ENCODE measurements at regions not wholly inside any gene's neighbourhood (a gene's known extent, or its start where the extent isn't known, plus 50 kb on each side); places are given as distances from the start of the nearest gene placed in this dataset.

DNA sequence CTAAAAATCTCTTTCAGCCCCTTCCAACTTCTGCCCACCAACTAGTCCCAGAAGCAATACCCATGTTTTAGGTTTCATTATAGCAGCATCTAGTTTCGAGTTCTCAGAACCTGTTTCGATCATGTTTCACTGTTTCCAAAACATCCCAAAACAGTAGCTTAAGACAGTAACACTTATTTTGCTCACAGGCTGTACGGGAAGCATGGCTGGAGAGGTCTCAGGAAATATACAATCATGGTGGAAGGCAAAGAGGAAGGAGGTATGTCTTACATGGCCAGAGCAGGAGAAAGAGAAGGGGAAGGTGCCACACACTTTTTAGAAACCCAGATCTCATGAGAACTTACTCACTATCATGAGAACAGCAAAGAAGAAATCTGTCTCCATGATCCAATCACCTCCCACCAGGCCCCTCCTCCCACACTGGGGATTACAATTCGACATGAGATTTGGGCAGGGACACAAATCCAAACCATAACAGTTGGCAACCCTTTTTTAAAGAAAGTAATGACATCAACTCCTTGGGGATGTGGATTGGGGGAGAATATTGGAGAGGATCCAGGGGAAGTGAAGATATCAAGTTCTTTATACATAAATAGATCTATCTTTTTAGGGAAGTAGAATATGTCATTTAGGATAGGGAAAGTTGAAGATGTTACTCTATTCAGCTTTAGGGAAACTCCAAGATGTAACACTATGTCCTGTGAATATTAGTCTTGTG, 269.9 kb upstream of the PLEKHG7 start (continued):
- no peak for TF ChIP-seq FOXK2 (IDR thresholded peaks at IDR 0.05)

DNA sequence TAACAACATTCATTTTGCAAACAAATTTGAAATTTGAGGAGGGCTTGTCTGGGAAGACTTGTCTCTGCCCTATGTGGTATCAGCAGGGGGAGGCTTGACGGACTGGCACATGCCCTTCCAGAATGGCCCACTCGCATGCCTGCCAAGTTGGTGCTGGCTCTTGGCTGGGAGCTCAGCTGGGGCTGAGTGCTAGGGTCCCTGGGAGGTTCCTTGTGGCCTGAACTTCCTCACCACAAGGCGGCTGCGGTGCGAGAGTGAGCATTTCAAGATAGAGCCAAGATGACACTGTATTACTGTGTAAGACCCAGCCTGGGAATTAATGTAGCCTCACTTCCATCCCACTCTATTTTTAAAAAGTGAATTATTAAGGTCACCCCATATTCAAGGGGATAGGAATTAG, 271.6 kb upstream of the PLEKHG7 start:
- ChIA-PET SMC1A (ENCODE audit: uncharacterized antibody, unreplicated experiment) (interaction anchor here (0.8 to 8.8 kb wide), 21 partner anchors 9 to 613 kb away, joined by 3 to 145 read pairs (median 7); no protein-coding TSS in a partner anchor), POLR2A (interaction anchor here (0.6 to 1.6 kb wide), 10 partner anchors 8 to 136 kb away, joined by 3 to 8 read pairs (median 4); no protein-coding TSS in a partner anchor), CTCF (interaction anchor here (0.7 to 6.9 kb wide), 10 partner anchors 8 to 294 kb away, joined by 3 to 53 read pairs (median 5); no protein-coding TSS in a partner anchor), RAD21 (ENCODE audit: unreplicated experiment) (interaction anchor here (0.9 to 7.1 kb wide), 11 partner anchors 8 to 285 kb away, joined by 3 to 63 read pairs (median 23); partner anchors contain the start of gene BTG1)
- Histone ChIP-seq H3K4me1 (ENCODE audit: control insufficient read depth, insufficient read depth, low read length) (peaks cover 46% of the 10 kb centered on the region), H3K79me2 (ENCODE audit: control insufficient read depth, insufficient read depth, low read length) (no peaks in the 10 kb centered on the region; the same call in 1 of the 2 replicates), H3K9me3 (replicated peaks; ENCODE audit: control insufficient read depth, insufficient read depth, low read length) (peaks cover 5% of the 10 kb centered on the region; the same call in 2 of the 3 replicates), H4K20me1 (ENCODE audit: control insufficient read depth, insufficient read depth) (no peaks in the 10 kb centered on the region), H3K36me3 (ENCODE audit: control insufficient read depth in 2 of 2, insufficient read depth in 2 of 2, low read length in 1 of 2) (no peaks in the 10 kb centered on the region), H3K27ac (ENCODE audit: control insufficient read depth, insufficient read depth) (peak overlapping the region; percentile 10), H3K4me2 (ENCODE audit: control insufficient read depth, insufficient read depth) (no peak overlapping the region), H3K9ac (ENCODE audit: control insufficient read depth, insufficient read depth, low read length) (no peak overlapping the region), H2AFZ (ENCODE audit: control insufficient read depth, low read depth, low read length) (no peak overlapping the region; the same call in 1 of the 2 replicates), H3K4me3 (no peak overlapping the region), H3K27me3 (replicated peaks in 1 of 2; ENCODE audit: control insufficient read depth in 2 of 2, insufficient read depth in 2 of 2, low read length in 1 of 2) (no peaks in the 10 kb centered on the region)
- ATAC-seq (peak; percentile 64), FAIRE-seq (no peak), DNase-seq (ENCODE audit: low read depth, low spot score) (no peak)
- 82% methylated on average over 5 of the region's 5 CpGs for WGBS (ENCODE audit: insufficient coverage, insufficient replicate concordance, low lambda C conversion rate, missing lambda C conversion rate)
- in situ Hi-C loops (cut with MboI) (no loop called here), intact Hi-C loops (cut with micrococcal nuclease; ENCODE audit: unreplicated experiment) (loop anchor here (5.0 kb wide), 1 partner anchor 71 kb away; no protein-coding TSS in a partner anchor)
- BruUV-seq (replicated peaks), result no TSS peak
- TF ChIP-seq RFX5 (IDR thresholded peaks at IDR 0.05; ENCODE audit: low read depth, low read length), result no peak
- TF ChIP-seq PAX8 (IDR thresholded peaks at IDR 0.05), result no peak
- TF ChIP-seq ATF7 (IDR thresholded peaks at IDR 0.05; ENCODE audit: low read depth), result no peak
- no peak for TF ChIP-seq BCL11A (IDR thresholded peaks at IDR 0.05; ENCODE audit: low read depth, low read length)
- TF ChIP-seq HDGF (IDR thresholded peaks at IDR 0.05), result no peak
- no peak for TF ChIP-seq ASH2L (IDR thresholded peaks at IDR 0.05; ENCODE audit: borderline replicate concordance, low read depth)
- no peak for TF ChIP-seq MAX (IDR thresholded peaks at IDR 0.05; ENCODE audit: low read depth, low read length)
- TF ChIP-seq POLR2A (IDR thresholded peaks at IDR 0.05; ENCODE audit: low read depth, low read length), result no peak
- TF ChIP-seq, protein P1, sequence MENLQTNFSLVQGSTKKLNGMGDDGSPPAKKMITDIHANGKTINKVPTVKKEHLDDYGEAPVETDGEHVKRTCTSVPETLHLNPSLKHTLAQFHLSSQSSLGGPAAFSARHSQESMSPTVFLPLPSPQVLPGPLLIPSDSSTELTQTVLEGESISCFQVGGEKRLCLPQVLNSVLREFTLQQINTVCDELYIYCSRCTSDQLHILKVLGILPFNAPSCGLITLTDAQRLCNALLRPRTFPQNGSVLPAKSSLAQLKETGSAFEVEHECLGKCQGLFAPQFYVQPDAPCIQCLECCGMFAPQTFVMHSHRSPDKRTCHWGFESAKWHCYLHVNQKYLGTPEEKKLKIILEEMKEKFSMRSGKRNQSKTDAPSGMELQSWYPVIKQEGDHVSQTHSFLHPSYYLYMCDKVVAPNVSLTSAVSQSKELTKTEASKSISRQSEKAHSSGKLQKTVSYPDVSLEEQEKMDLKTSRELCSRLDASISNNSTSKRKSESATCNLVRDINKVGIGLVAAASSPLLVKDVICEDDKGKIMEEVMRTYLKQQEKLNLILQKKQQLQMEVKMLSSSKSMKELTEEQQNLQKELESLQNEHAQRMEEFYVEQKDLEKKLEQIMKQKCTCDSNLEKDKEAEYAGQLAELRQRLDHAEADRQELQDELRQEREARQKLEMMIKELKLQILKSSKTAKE (IDR thresholded peaks at IDR 0.05; ENCODE audit: low read depth, poor library complexity, severe bottlenecking), result no peak
- 0 out of 2 replicates have a peak, but pooled peaks have one; percentile 24 for TF ChIP-seq TCF12 (IDR thresholded peaks at IDR 0.05; ENCODE audit: low read depth, low read length)
- no peak for TF ChIP-seq NR2C1 (IDR thresholded peaks at IDR 0.05)
- no peak for TF ChIP-seq SUZ12 (IDR thresholded peaks at IDR 0.05; ENCODE audit: unreplicated experiment)
- TF ChIP-seq SUPT20H (IDR thresholded peaks at IDR 0.05; ENCODE audit: borderline replicate concordance, control insufficient read depth, low read depth, low read length), result no peak
- TF ChIP-seq, protein P2, sequence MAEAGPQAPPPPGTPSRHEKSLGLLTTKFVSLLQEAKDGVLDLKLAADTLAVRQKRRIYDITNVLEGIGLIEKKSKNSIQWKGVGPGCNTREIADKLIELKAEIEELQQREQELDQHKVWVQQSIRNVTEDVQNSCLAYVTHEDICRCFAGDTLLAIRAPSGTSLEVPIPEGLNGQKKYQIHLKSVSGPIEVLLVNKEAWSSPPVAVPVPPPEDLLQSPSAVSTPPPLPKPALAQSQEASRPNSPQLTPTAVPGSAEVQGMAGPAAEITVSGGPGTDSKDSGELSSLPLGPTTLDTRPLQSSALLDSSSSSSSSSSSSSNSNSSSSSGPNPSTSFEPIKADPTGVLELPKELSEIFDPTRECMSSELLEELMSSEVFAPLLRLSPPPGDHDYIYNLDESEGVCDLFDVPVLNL (IDR thresholded peaks at IDR 0.05; ENCODE audit: low read depth, low read length), result no peak
- TF ChIP-seq NFYB (IDR thresholded peaks at IDR 0.05; ENCODE audit: insufficient read depth, low read depth, low read length), result no peak
- TF ChIP-seq SIX5 (IDR thresholded peaks at IDR 0.05; ENCODE audit: low read depth, low read length, severe bottlenecking), result no peak
- no peak for TF ChIP-seq SMAD5 (IDR thresholded peaks at IDR 0.05; ENCODE audit: low read depth)
- TF ChIP-seq STAT3 (IDR thresholded peaks at IDR 0.05; ENCODE audit: low read depth, low read length), result no peak

Measured in GM12878 (cell line).